ENCODE measurements at regions not wholly inside any gene's neighbourhood (a gene's known extent, or its start where the extent isn't known, plus 50 kb on each side); places are given as distances from the start of the nearest gene placed in this dataset.

DNA sequence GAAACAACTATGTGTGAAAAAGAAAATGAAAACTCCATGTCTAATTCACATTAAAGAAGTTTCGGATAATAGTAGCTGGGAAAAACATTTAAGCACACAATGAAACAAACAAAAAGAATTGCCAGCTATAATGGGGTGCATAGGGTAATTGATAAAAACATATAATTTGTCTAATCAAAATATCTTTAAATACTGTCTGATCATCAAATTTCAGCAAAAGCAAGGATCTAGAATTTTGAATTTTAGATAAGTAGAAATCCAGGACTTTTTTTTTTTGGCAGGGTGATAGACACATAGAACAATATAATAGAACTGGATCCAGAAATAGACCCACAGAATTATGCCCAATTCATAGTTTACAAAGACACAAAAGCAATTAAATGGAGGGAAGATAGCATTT lies 585.0 kb downstream of the TAF11L14 start:
- TF ChIP-seq BRCA1 (IDR thresholded peaks at IDR 0.05; ENCODE audit: low read depth, low read length) = no peak
- TF ChIP-seq RXRA (IDR thresholded peaks at IDR 0.05; ENCODE audit: insufficient read depth, low read depth, low read length) = no peak
- no peak for TF ChIP-seq HDAC6 (IDR thresholded peaks at IDR 0.05; ENCODE audit: low read depth, low read length)
- TF ChIP-seq EZH2 (IDR thresholded peaks at IDR 0.05; ENCODE audit: low read depth, low read length, severe bottlenecking) = no peak
- TF ChIP-seq, protein P1, sequence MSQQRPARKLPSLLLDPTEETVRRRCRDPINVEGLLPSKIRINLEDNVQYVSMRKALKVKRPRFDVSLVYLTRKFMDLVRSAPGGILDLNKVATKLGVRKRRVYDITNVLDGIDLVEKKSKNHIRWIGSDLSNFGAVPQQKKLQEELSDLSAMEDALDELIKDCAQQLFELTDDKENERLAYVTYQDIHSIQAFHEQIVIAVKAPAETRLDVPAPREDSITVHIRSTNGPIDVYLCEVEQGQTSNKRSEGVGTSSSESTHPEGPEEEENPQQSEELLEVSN (IDR thresholded peaks at IDR 0.05) = no peak

All from H1 (cell line).